ENCODE measurements at regions not wholly inside any gene's neighbourhood (a gene's known extent, or its start where the extent isn't known, plus 50 kb on each side); places are given as distances from the start of the nearest gene placed in this dataset.

DNA sequence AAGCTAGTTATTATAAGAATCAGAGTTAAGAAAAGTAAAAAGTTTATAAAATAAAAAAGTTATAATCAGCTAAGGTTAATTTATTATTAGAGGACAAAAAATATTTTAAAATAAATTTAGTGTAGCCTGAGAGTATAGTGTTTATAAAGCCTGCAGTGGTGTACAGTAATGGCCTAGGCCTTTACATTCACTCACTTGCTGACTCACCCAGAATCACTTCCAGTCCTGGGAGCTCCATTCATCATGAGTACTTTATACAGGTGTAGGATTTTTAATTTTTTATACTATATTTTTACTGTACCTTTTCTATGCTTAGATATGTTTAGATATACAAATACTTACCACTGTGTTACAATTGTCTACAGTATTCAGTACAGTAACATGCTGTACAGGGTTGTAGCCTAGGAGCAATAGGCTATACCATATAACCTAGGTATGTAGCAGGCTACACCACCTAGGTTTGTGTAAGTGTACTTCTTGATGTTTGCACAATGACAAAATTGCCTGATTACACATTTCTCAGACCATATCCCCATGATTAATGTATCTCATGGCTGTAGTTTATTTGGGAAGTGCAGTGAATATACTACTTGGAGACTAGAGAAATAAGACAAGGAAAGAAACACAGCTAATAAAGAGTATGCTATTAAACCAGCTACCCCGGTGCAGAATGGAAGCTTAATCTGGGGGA lies 101.9 kb upstream of the GALNT15 start:
- TF ChIP-seq, protein P1, sequence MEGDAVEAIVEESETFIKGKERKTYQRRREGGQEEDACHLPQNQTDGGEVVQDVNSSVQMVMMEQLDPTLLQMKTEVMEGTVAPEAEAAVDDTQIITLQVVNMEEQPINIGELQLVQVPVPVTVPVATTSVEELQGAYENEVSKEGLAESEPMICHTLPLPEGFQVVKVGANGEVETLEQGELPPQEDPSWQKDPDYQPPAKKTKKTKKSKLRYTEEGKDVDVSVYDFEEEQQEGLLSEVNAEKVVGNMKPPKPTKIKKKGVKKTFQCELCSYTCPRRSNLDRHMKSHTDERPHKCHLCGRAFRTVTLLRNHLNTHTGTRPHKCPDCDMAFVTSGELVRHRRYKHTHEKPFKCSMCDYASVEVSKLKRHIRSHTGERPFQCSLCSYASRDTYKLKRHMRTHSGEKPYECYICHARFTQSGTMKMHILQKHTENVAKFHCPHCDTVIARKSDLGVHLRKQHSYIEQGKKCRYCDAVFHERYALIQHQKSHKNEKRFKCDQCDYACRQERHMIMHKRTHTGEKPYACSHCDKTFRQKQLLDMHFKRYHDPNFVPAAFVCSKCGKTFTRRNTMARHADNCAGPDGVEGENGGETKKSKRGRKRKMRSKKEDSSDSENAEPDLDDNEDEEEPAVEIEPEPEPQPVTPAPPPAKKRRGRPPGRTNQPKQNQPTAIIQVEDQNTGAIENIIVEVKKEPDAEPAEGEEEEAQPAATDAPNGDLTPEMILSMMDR (IDR thresholded peaks at IDR 0.05) = no peak
- TF ChIP-seq EZH2 (IDR thresholded peaks at IDR 0.05; ENCODE audit: borderline replicate concordance, insufficient read depth, low read depth, low read length, poor library complexity, severe bottlenecking) = no peak
